Nephron progenitor cell (in vitro differentiated cells): ENCODE measurements at regions not wholly inside any gene's neighbourhood (a gene's known extent, or its start where the extent isn't known, plus 50 kb on each side); places are given as distances from the start of the nearest gene placed in this dataset.

Source experiments
- DNase-seq: peaks from one replicate; pipeline ENCODE4 v3.0.0; 2021
- H3K27ac Mint-ChIP-seq: 2 replicates; pipeline ENCODE4 v1.8.0; 2021; ENCODE audit warnings: mild to moderate bottlenecking, moderate library complexity, mixed read lengths
- H3K27me3 Mint-ChIP-seq: 2 replicates; pipeline ENCODE4 v1.8.0; 2021; ENCODE audit warnings: mild to moderate bottlenecking, low read depth, mixed read lengths; ENCODE audit not compliant: poor library complexity
- H3K36me3 Mint-ChIP-seq: 2 replicates; pipeline ENCODE4 v1.8.0; 2021; ENCODE audit warnings: low read depth, mixed read lengths
- H3K4me1 Mint-ChIP-seq: 2 replicates; pipeline ENCODE4 v1.8.0; 2021; ENCODE audit warnings: mixed read lengths
- H3K4me3 Mint-ChIP-seq: 2 replicates; pipeline ENCODE4 v1.8.0; 2021; ENCODE audit warnings: mild to moderate bottlenecking, moderate library complexity, mixed read lengths
- H3K9me3 Mint-ChIP-seq: 2 replicates; pipeline ENCODE4 v1.8.0; 2021; ENCODE audit warnings: mild to moderate bottlenecking, moderate library complexity, mixed read lengths
- CTCF ChIP-seq: fragments of 200-600 bp; sonication (generic); IDR thresholded peaks from 2 replicates; pipeline ENCODE4 v1.5.0; 2021; ENCODE audit warnings: antibody characterized with exemption

GRCh38 chr11:92416971-92417725 is 192.5 kb downstream of the FAT3 start:
- no peak for DNase-seq
- Mint-ChIP-seq H3K4me3 (no peak overlapping the region), H3K36me3 (peaks cover under 1% of the 10 kb centered on the region), H3K27me3 (no peaks in the 10 kb centered on the region), H3K9me3 (no peaks in the 10 kb centered on the region), H3K4me1 (peaks cover 15% of the 10 kb centered on the region), H3K27ac (no peak overlapping the region)
- no peak for TF ChIP-seq CTCF

- Mint-ChIP-seq H3K4me3 (no peak overlapping the region), H3K36me3 (peaks cover 47% of the 10 kb centered on the region), H3K4me1 (no peaks in the 10 kb centered on the region), H3K27ac (no peak overlapping the region), H3K27me3 (peaks cover 3% of the 10 kb centered on the region), H3K9me3 (peaks cover 40% of the 10 kb centered on the region)
- no peak for TF ChIP-seq CTCF
- DNase-seq, result no peak
These were observed 198.8 kb downstream of the FAT3 start for GRCh38 chr11:92423115-92424034.

- no peaks in the 10 kb centered on the region for H3K4me1 Mint-ChIP-seq
- H3K4me3 Mint-ChIP-seq, result no peak overlapping the region
- no peak overlapping the region for H3K27ac Mint-ChIP-seq
- DNase-seq, result no peak
- H3K9me3 Mint-ChIP-seq, result peaks cover 49% of the 10 kb centered on the region
- peaks cover 3% of the 10 kb centered on the region for H3K27me3 Mint-ChIP-seq
- H3K36me3 Mint-ChIP-seq, result peaks cover 56% of the 10 kb centered on the region
- no peak for TF ChIP-seq CTCF
These were observed 199.7 kb downstream of the FAT3 start for GRCh38 chr11:92424281-92424680.

- DNase-seq, result no peak
- peaks cover 65% of the 10 kb centered on the region for H3K36me3 Mint-ChIP-seq
- H3K27ac Mint-ChIP-seq, result no peak overlapping the region
- H3K27me3 Mint-ChIP-seq, result peaks cover 3% of the 10 kb centered on the region
- no peak for TF ChIP-seq CTCF
- no peaks in the 10 kb centered on the region for H3K4me1 Mint-ChIP-seq
- peaks cover 57% of the 10 kb centered on the region for H3K9me3 Mint-ChIP-seq
- H3K4me3 Mint-ChIP-seq, result no peak overlapping the region
These were observed 200.5 kb downstream of the FAT3 start for GRCh38 chr11:92425127-92425526.

GRCh38 chr11:92432515-92432914 is 207.9 kb downstream of the FAT3 start:
- H3K36me3 Mint-ChIP-seq, result peaks cover 30% of the 10 kb centered on the region
- H3K4me1 Mint-ChIP-seq, result peaks cover 29% of the 10 kb centered on the region
- no peak overlapping the region for H3K27ac Mint-ChIP-seq
- H3K27me3 Mint-ChIP-seq, result no peaks in the 10 kb centered on the region
- no peak overlapping the region for H3K4me3 Mint-ChIP-seq
- H3K9me3 Mint-ChIP-seq, result peaks cover 32% of the 10 kb centered on the region
- DNase-seq, result no peak
- no peak for TF ChIP-seq CTCF
